Activated naive CD8-positive, alpha-beta T cell treated with anti-CD3 and anti-CD28 coated beads, Interleukin-2, amount 50 U/mL, for 24 hours (primary cell): ENCODE measurements at regions not wholly inside any gene's neighbourhood (a gene's known extent, or its start where the extent isn't known, plus 50 kb on each side); places are given as distances from the start of the nearest gene placed in this dataset.

ENCODE experiments used
- ATAC-seq: fragments of 150-1000 bp; cut with Tn5 transposase; one replicate; pipeline ENCODE4 v1.10.0; 2021
- DNase-seq: peaks from one replicate; pipeline ENCODE4 v3.0.0; 2021
- H3K27ac Mint-ChIP-seq: one replicate; pipeline ENCODE4 v1.8.0; 2021; ENCODE audit warnings: mild to moderate bottlenecking, mixed read lengths
- H3K27me3 Mint-ChIP-seq: one replicate; pipeline ENCODE4 v1.8.0; 2021; ENCODE audit warnings: mixed read lengths
- H3K36me3 Mint-ChIP-seq: one replicate; pipeline ENCODE4 v1.8.0; 2021; ENCODE audit warnings: low read depth, mixed read lengths
- H3K4me1 Mint-ChIP-seq: one replicate; pipeline ENCODE4 v1.8.0; 2021; ENCODE audit warnings: mixed read lengths
- H3K4me3 Mint-ChIP-seq: one replicate; pipeline ENCODE4 v1.8.0; 2021; ENCODE audit warnings: mild to moderate bottlenecking, moderate library complexity, mixed read lengths
- H3K9me3 Mint-ChIP-seq: one replicate; pipeline ENCODE4 v1.8.0; 2021; ENCODE audit warnings: mixed read lengths

DNA sequence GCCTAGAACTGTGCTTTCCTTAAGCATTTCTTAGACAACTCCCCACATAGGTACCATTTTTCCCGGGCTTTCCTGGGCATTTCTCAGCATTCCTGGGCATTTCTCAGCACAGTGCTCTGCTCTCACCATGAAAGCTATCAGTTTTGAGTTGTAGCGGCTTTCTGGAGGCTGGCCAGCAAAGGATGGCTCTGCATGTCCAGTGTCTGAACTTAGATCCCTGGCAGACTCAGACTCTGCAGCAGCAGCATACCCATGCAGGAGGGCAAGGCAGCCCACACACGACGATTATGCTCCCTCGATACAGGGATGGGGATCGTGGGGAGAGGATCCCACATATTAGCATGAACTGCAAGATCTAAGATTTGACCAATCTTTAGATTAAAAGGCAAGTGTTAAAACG, 248.9 kb upstream of the MKI67 start:
- no peak overlapping the region for H3K27ac Mint-ChIP-seq
- DNase-seq: no peak
- ATAC-seq: no peak
- H3K36me3 Mint-ChIP-seq: no peaks in the 10 kb centered on the region
- H3K9me3 Mint-ChIP-seq: no peaks in the 10 kb centered on the region
- H3K4me1 Mint-ChIP-seq: no peaks in the 10 kb centered on the region
- H3K4me3 Mint-ChIP-seq: no peak overlapping the region
- peaks cover 8% of the 10 kb centered on the region for H3K27me3 Mint-ChIP-seq

DNA sequence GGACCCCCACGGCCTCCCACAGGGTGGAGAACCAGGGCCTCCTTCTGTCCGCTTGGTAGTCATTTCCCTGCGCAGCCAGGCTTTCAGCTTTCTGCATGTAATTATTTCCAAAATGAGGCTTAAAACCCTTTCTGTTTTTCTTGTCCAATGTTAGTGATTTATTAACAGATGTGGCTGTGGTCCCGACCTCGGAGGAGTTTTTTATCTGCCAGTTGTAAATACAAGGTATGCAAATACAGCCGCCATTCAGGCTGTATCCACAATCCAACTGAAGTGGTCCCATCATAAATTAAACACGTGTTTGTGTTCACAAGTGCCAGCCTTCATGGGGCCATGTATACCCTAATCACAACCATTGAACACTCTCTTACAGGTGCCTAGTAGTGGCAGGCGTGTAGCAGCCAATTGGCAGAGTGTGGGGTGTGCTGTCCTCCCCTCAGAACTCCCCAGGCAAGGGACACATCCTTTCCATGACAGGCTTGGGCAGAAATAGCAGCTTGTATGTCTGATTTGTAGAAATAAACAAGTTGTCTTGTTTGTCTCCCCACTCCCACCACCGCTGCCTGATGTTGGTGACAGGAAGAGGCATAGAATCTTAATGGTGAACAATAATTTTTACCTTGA, 251.3 kb upstream of the MKI67 start:
- ATAC-seq (no peak), DNase-seq (no peak)
- Mint-ChIP-seq H3K36me3 (no peaks in the 10 kb centered on the region), H3K4me1 (no peaks in the 10 kb centered on the region), H3K4me3 (no peak overlapping the region), H3K27ac (no peak overlapping the region), H3K9me3 (no peaks in the 10 kb centered on the region), H3K27me3 (peaks cover 8% of the 10 kb centered on the region)

DNA sequence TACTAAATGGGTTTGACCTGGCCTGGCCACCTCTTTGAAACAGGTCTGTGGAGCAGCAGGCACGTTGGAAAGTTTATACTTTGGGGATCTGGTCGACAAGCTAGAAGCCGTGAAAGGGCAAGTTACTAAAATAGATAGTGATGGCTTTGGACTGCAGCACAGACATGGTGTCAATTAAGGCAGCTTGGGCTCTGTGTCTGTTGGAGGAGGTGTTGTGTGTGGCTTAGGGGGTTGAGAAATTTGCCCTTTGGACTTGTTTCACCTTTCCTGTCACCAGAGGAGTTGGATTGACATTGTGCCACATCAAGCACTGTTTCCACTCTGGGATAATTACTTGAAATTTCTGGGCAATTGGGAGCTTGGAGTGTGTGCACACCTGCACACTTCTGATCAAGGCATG, 251.8 kb upstream of the MKI67 start:
- Mint-ChIP-seq H3K9me3 (no peaks in the 10 kb centered on the region), H3K27ac (no peak overlapping the region), H3K4me1 (no peaks in the 10 kb centered on the region), H3K36me3 (no peaks in the 10 kb centered on the region), H3K4me3 (no peak overlapping the region), H3K27me3 (peaks cover 8% of the 10 kb centered on the region)
- ATAC-seq: no peak
- DNase-seq: no peak

DNA sequence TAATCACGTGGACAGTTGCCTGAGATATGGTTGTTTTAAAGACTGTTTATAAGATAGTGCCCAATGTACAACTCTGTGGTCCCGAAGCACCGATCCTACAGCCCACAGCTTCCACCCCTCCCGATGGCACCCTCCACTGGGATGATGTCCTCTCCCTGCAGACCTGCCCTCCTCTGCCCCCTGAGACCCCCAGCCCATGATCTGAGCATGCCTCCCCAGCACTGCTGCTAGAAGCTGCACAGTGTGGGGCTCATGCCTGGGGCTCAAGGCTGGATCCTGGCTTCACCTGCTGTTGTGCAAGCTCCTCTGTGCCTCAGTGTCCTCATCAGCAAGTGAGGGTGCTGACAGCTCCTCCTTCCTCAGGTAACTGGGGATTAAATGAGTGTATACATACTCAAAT, 254.7 kb upstream of the MKI67 start:
- Mint-ChIP-seq H3K27ac (no peak overlapping the region), H3K27me3 (peaks cover 5% of the 10 kb centered on the region), H3K36me3 (no peaks in the 10 kb centered on the region), H3K9me3 (no peaks in the 10 kb centered on the region), H3K4me1 (no peaks in the 10 kb centered on the region), H3K4me3 (no peak overlapping the region)
- DNase-seq (no peak), ATAC-seq (no peak)

DNA sequence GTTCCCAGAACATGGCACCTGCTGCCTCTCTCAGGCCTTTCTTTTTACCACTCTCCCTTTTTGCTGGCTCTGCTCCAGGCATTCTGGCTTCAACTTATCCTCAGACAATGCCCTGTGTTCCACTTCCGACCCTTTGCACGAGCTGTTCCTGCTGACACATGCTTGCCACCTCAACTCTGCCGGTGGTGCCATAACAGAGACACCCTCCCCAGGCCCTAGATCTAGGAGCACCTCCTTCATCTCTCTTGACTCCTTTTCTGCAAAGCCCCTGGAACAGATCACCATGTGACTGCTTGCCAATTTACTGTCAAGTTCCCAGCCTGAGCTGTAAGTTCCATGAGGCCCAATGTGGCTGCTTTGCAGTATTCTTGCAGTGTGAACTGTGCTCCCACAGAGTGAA, 256.0 kb upstream of the MKI67 start:
- no peaks in the 10 kb centered on the region for H3K9me3 Mint-ChIP-seq
- no peaks in the 10 kb centered on the region for H3K36me3 Mint-ChIP-seq
- no peaks in the 10 kb centered on the region for H3K4me1 Mint-ChIP-seq
- ATAC-seq: no peak
- no peak overlapping the region for H3K4me3 Mint-ChIP-seq
- no peak for DNase-seq
- H3K27me3 Mint-ChIP-seq: peaks cover 7% of the 10 kb centered on the region
- no peak overlapping the region for H3K27ac Mint-ChIP-seq

DNA sequence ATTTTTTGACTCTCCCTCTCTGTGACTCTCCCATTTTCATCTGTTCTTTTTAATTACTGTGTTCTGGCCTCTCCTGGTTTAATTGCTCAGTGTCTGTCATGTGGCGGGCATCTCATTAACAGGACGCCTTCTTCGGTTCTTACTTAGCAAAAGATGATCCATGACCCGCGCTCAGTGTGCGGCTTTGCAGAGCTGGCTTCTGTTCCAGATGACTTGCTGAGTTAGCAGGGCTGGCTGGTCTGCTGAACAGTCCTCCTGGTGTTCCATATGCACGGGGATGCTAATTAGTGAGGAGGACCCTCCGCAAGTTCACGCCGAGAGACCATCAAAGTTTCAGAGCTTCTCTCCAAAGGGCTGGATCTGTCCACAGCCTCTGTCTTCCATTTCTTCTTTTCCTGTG, 258.6 kb upstream of the MKI67 start:
- H3K4me3 Mint-ChIP-seq: no peak overlapping the region
- ATAC-seq (no peak), DNase-seq (no peak)
- no peak overlapping the region for H3K27ac Mint-ChIP-seq
- H3K36me3 Mint-ChIP-seq: no peaks in the 10 kb centered on the region
- no peaks in the 10 kb centered on the region for H3K4me1 Mint-ChIP-seq
- peaks cover 6% of the 10 kb centered on the region for H3K27me3 Mint-ChIP-seq
- H3K9me3 Mint-ChIP-seq: no peaks in the 10 kb centered on the region

DNA sequence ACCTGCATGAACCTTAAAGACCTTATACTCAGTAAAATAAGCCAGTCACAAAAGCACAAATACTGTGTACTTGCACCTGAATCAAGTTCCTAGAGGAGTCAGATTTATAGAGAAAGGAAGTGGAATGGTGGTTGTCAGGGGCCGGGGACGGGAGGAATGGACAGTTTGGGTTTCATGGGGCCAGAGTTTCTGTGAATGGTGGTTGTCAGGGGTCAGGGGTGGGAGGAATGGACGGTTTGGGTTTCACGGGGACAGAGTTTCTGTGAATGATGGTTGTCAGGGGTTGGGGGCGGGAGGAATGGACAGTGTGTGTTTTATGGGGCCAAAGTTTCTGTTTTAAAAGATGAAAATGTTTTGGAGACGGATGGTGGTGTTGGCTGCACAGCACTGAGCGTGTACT, 260.0 kb upstream of the MKI67 start:
- Mint-ChIP-seq H3K4me3 (no peak overlapping the region), H3K36me3 (no peaks in the 10 kb centered on the region), H3K27ac (no peak overlapping the region), H3K9me3 (no peaks in the 10 kb centered on the region), H3K4me1 (no peaks in the 10 kb centered on the region), H3K27me3 (peaks cover 6% of the 10 kb centered on the region)
- DNase-seq (no peak), ATAC-seq (no peak)

DNA sequence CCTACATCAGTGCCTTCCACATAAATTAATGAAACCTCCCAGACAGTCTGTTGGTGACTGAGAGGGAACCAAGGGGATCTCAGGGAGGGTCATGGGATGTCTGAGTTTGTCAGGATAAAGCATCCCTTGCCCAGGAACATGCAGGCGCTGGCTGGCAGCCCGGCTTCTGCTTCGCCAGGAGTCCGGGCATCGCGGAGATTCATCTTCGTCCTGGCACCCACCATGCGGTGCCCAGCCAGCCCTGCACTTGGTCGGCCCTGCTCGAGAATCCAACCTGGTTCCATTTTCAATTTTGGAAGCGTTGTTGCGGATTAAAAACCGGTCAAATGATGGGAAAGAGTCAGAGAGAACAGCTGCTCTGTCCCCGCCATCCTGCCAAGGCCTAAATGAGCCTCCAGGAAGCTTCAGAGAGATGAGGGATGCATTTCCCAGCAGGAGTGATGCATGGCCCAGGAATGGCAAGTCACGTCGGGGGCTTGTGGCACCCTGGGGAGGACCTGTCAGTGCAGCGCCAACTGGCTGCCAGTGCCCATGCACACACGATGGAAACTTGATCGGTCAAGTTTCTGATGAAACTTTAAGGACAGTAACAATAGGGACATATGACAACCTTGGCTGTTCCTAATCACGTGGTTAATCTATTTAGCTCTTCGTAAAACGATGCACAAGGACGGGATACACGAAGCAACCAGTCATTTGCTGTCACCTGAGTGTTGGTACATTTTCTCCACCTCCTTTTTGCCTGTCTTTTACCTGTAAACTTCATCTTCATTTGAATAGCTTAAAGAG, 260.8 kb upstream of the MKI67 start:
- Mint-ChIP-seq H3K4me1 (no peaks in the 10 kb centered on the region), H3K27ac (no peak overlapping the region), H3K27me3 (peaks cover 6% of the 10 kb centered on the region), H3K4me3 (no peak overlapping the region), H3K36me3 (no peaks in the 10 kb centered on the region), H3K9me3 (no peaks in the 10 kb centered on the region)
- DNase-seq: no peak
- ATAC-seq: no peak

DNA sequence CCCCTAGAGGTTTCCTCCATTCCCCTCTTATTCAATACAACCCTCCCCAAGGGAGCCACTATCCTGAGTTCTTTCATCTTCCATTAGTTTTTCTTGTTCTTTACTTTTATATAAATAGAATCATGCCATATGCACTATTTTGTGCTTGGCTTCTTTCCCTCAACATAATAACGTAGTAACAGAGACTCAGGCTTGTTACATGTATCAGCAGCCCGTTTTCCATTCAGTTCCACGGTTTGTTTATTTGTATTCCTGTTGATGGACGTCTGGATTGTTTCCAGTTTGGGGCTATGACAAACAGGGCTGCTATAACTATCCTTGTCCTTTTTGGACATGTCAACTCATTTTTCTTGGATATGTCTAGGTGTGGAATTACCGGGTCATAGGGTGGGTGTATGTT, 264.4 kb upstream of the MKI67 start:
- peaks cover 4% of the 10 kb centered on the region for H3K27me3 Mint-ChIP-seq
- no peak overlapping the region for H3K4me3 Mint-ChIP-seq
- no peak overlapping the region for H3K27ac Mint-ChIP-seq

DNA sequence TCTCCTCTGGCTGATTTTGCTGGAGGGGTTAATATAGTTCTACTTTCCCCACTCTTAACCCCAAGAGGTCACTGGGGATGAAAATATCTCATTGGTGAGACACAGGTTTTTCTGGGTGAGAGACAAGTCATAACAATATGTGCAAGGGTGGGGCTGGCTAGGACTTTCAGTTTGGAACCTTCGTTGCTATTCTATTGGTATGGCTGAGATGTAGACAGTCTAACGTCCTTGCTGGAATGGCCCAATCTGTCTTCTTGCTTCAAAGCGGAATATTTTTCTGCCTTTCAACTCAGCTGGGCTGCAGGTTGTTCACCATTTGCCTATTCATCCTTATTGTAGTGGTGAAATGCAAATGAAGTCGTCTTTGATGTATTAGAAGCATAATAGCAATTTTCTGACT, 267.3 kb upstream of the MKI67 start:
- no peak for DNase-seq
- no peaks in the 10 kb centered on the region for H3K36me3 Mint-ChIP-seq
- H3K9me3 Mint-ChIP-seq: no peaks in the 10 kb centered on the region
- no peak for ATAC-seq
- H3K27ac Mint-ChIP-seq: no peak overlapping the region
- peaks cover 2% of the 10 kb centered on the region for H3K27me3 Mint-ChIP-seq
- H3K4me3 Mint-ChIP-seq: no peak overlapping the region
- no peaks in the 10 kb centered on the region for H3K4me1 Mint-ChIP-seq

More for the DNA sequence above, 264.4 kb upstream of the MKI67 start:
- no peaks in the 10 kb centered on the region for H3K4me1 Mint-ChIP-seq
- ATAC-seq (no peak), DNase-seq (no peak)
- no peaks in the 10 kb centered on the region for H3K9me3 Mint-ChIP-seq
- H3K36me3 Mint-ChIP-seq: no peaks in the 10 kb centered on the region

DNA sequence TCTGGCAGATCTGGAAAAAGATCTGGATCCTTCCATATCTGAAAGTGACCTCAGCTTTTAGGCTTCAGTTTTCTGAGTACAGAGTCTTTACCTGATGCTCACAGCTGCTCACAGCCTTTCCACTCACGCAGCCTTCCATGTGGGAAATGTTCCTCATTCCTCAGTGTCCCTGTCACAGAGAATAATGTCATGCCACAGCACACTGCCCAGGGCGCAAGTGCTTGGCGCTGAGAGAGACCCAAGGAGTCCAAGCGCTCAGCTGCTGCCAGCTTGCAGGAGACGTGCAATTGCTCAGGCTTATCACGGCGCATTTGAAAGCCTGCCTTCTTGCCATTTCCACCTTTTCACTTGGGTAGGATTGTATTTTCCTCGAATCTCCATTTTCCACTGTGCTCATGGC, 271.9 kb upstream of the MKI67 start:
- no peak overlapping the region for H3K27ac Mint-ChIP-seq
- H3K4me1 Mint-ChIP-seq: no peaks in the 10 kb centered on the region
- no peaks in the 10 kb centered on the region for H3K36me3 Mint-ChIP-seq
- DNase-seq (no peak), ATAC-seq (no peak)
- H3K27me3 Mint-ChIP-seq: no peaks in the 10 kb centered on the region
- H3K4me3 Mint-ChIP-seq: no peak overlapping the region
- H3K9me3 Mint-ChIP-seq: peaks cover 9% of the 10 kb centered on the region

DNA sequence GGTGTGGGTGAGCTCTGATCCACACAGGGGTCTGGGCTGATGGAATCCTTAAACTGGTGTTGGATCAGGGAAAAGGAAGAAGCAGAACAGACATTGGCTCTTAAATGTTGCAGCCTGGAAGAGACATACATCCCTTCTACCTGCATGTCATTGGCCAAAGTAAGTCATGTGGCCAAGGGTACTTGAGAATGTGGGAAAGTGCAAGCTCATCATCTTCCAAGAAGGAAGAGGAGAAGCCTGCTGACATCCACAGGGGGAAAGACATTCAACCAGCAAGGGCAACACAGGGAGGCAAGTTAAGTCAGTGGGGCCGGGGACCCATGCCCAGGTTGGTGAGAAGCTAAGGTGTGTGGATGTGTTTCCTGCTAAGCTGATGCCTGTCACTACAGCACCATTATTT, 272.8 kb upstream of the MKI67 start:
- no peak overlapping the region for H3K27ac Mint-ChIP-seq

DNA sequence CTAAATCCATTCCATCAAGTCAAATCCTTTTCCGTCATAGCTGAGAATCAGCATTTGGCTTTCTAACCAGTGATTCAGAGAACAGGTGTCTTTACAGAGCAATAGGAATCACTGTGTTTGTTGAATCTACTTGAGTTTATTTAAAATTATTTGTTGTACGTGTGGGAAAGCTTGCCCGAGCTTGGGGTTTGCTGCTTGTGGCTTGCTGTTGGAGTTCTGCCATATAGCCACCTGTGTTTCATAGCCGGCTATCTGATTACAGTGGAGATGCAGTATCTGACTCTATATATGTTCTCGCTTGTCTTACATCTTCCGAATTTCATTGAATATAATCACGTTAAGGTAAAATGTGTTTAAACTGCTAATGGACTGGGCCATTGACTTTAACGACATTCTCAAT, 274.3 kb upstream of the MKI67 start:
- peaks cover 9% of the 10 kb centered on the region for H3K9me3 Mint-ChIP-seq
- H3K4me3 Mint-ChIP-seq: no peak overlapping the region
- H3K27me3 Mint-ChIP-seq: no peaks in the 10 kb centered on the region
- H3K4me1 Mint-ChIP-seq: no peaks in the 10 kb centered on the region
- ATAC-seq: no peak
- no peaks in the 10 kb centered on the region for H3K36me3 Mint-ChIP-seq
- no peak overlapping the region for H3K27ac Mint-ChIP-seq
- no peak for DNase-seq

More for the DNA sequence above, 272.8 kb upstream of the MKI67 start:
- ATAC-seq (no peak), DNase-seq (no peak)
- Mint-ChIP-seq H3K9me3 (peaks cover 9% of the 10 kb centered on the region), H3K4me1 (no peaks in the 10 kb centered on the region), H3K36me3 (no peaks in the 10 kb centered on the region), H3K27me3 (no peaks in the 10 kb centered on the region), H3K4me3 (no peak overlapping the region)

DNA sequence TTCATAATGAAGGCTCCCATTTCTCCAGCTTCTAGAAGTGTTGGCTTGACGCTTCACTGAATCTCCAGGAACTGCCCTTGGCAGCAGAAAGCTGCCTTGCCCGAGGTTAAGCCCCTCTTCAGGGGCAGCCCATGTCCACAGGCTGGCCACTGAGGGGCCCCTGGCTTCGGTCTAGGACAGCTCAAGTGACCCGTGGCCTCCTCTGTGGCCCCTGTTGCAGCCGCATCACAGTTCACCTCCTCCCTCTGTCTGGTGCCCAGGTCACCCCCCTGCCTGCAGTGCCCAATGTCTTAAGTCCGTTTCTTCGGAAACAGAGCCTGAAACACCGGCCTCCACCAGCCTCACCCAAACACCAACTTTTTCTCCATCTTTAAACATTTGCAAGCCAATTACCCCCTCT, 279.2 kb upstream of the MKI67 start:
- peaks cover 9% of the 10 kb centered on the region for H3K9me3 Mint-ChIP-seq
- ATAC-seq (no peak), DNase-seq (no peak)
- H3K36me3 Mint-ChIP-seq: no peaks in the 10 kb centered on the region
- no peak overlapping the region for H3K4me3 Mint-ChIP-seq
- H3K27me3 Mint-ChIP-seq: no peaks in the 10 kb centered on the region
- no peaks in the 10 kb centered on the region for H3K4me1 Mint-ChIP-seq
- H3K27ac Mint-ChIP-seq: no peak overlapping the region

DNA sequence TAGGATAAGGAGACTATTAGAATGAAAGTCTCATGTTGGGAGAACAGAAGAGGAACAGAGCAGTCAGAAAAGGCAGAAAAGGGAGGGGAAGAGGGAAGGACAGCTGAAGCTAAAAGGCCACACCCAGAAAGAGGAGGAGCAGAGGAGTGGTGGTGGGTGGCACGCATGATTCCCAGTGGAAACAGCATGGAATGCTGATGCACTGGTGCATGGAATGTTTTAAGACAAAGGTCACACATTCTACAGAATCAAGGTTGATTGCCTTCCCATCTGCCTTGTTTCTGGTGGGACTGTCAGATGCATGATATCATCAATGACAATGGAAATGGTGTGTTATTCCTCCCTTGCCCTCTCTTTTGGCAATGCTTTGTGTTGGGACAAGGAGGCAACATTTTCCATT, 285.4 kb upstream of the MKI67 start:
- no peak overlapping the region for H3K27ac Mint-ChIP-seq
- no peaks in the 10 kb centered on the region for H3K4me1 Mint-ChIP-seq
- no peaks in the 10 kb centered on the region for H3K27me3 Mint-ChIP-seq
- H3K4me3 Mint-ChIP-seq: no peak overlapping the region
- DNase-seq: no peak
- no peaks in the 10 kb centered on the region for H3K36me3 Mint-ChIP-seq
- no peaks in the 10 kb centered on the region for H3K9me3 Mint-ChIP-seq
- no peak for ATAC-seq
